ENCODE measurements at regions not wholly inside any gene's neighbourhood (a gene's known extent, or its start where the extent isn't known, plus 50 kb on each side); places are given as distances from the start of the nearest gene placed in this dataset.

DNA sequence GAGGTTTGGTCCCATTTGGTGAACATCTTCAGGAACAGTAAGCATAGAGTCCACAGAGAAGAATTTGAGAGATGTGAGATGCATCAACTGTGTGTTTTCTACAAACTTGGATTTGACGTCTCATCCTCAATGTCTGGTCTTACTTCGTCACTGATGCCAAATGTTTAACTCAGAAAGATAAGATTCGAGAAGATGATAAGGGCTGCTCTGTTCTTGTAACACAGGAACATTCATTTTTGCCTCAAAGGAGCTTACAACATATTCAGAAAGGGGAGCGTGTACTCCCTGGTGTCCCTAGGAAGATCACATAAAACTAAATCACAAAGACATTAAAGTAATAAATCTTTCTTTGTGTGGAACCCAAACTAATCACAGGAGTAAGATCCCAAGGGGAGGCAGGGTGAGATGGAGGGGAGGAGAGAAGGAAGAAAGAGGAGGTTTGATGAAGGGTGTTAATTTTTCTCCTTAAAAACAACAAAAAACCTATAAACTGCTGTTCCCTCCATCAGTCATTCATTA lies 247.7 kb upstream of the IRS2 start:
- no peak for DNase-seq (ENCODE audit: low spot score)
- TF ChIP-seq, protein P1, sequence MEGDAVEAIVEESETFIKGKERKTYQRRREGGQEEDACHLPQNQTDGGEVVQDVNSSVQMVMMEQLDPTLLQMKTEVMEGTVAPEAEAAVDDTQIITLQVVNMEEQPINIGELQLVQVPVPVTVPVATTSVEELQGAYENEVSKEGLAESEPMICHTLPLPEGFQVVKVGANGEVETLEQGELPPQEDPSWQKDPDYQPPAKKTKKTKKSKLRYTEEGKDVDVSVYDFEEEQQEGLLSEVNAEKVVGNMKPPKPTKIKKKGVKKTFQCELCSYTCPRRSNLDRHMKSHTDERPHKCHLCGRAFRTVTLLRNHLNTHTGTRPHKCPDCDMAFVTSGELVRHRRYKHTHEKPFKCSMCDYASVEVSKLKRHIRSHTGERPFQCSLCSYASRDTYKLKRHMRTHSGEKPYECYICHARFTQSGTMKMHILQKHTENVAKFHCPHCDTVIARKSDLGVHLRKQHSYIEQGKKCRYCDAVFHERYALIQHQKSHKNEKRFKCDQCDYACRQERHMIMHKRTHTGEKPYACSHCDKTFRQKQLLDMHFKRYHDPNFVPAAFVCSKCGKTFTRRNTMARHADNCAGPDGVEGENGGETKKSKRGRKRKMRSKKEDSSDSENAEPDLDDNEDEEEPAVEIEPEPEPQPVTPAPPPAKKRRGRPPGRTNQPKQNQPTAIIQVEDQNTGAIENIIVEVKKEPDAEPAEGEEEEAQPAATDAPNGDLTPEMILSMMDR (IDR thresholded peaks at IDR 0.05; ENCODE audit: extremely low read depth, missing control alignments): no peak

DNA sequence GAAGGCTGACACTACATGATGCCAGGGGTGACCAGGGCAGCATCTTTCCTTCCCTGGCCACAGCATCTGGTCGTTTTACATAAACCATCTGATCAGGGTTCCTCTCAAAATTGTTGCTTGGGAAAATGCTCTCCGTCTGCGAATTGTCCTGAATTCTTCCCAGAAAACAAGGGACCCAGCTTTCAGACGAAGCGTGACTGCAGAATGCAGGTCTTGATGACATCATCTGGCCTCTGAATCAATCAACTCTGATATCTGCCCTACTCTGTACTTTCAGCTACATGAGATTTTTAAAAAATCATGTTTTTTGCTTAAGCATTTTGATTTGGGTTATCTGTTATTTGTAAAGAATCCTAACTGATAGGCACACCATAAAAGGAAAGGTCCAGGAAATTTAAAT lies 246.6 kb upstream of the IRS2 start:
- no peak for DNase-seq (ENCODE audit: low spot score)
- TF ChIP-seq, protein P1 (IDR thresholded peaks at IDR 0.05; ENCODE audit: extremely low read depth, missing control alignments): no peak

DNA sequence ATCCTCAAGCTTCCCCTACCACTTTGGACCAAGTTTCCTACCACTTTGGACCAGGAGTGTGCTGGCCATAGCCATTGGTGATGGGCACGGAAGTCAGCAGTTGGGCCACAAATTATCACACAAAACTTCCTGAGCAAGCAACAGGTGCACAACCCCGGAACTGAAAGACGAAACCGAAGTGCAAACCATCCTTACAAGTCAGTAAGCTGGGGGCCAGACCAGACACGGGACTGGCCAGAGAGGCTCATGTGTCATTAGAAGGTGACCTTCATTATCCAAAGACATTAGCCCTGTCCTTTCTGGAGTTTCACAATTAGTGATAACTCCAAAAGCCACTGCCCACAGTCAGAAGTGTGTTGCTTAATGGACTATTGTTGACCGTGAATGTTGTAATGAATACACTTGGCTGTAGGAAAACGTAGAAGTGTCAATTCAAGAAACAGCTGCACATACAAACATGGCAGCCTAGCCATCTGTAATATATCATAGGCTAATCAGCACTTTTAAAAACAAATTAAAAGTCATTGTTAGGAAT lies 244.1 kb upstream of the IRS2 start:
- DNase-seq (ENCODE audit: low spot score): no peak
- TF ChIP-seq, protein P1 (IDR thresholded peaks at IDR 0.05; ENCODE audit: extremely low read depth, missing control alignments): no peak

DNA sequence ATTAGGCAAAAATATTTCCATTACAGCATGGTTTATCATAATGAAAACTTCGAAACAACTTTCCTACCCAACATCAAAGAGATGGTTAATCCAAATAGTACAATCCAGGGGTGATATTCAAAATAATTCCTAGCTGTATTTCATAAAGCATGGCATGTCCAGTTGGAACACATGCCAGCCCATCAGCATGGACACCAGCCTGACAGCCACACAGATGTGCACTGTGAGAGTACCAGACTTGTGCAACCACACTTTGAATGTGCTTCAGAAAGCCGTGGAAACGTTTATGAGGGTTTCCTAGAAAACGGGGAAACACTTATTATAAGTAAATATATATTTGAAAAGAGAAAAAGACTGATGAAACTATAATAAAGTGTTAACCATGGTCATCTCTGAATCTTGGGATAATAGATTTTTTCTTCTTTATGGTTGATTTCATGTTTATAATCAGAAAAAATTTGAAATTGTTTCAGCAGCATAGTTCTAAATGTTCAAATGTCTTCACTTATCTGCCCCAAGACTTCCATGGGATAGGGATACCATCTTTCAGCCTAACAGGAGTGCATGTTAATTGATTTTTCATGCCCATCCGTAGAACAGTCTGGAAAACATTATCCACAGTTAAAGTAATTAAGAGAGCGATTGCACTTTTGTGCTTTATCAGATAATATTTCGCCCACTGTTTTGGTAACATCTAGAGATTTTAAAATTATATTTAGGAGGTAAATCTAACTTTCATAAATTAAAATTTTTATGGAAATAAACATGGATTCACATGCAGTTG lies 242.6 kb upstream of the IRS2 start:
- TF ChIP-seq, protein P1 (IDR thresholded peaks at IDR 0.05; ENCODE audit: extremely low read depth, missing control alignments): no peak

DNA sequence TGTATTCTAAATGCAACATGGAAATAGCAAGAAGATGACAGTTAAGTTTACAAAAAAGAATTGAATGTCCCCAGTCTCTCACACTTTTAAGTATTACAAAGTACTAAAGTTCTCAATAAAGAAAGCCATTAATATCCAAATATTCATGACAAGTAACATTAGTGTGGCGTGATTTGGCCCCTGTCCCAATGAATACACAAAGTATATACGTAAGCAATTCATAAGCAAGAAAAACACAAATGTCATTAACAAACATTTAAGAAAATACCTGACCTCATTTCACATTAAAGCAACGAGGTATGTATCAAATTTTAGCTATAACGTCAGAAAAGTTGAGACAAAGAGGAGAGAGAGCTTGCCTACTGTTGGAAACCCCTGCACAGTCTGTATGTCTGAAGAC lies 241.9 kb upstream of the IRS2 start:
- no peak for DNase-seq (ENCODE audit: low spot score)
- TF ChIP-seq, protein P1 (IDR thresholded peaks at IDR 0.05; ENCODE audit: extremely low read depth, missing control alignments): no peak

More for the DNA sequence above, 242.6 kb upstream of the IRS2 start:
- no peak for DNase-seq (ENCODE audit: low spot score)

DNA sequence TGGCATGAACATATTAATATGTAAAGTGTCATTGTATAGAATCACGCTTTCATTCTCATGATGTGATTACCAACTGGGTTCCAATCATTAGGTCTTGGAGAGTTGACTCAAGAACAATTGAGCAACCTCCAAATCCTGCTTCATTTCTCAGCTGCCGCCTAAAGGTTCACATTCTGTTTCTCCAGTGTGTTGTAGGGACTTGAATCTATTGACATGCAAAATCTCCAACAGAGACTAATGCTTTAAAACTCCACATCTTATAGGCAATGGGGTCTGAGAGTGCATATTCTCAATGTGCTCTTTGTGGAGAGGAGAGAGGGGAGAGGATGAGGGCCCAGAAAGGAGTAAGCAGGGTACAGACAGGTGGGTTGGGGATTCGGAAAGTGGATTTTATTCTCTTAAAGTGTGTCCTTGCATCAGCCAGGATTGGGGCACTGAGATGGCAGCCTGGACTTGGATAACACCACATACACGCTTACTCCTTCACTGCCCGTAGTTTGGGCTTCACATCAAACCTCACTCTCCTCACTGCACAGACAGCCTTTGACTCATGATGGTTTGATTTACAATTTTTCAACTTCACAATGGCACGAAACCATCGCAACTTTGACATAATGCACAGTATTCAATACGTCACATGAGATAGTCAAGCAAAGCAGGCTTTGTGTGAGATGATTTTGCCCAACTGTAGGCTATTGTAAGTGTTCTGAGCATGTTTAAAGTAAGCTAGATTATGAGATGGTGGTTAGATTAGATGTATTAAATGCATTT lies 241.3 kb upstream of the IRS2 start:
- TF ChIP-seq, protein P1 (IDR thresholded peaks at IDR 0.05; ENCODE audit: extremely low read depth, missing control alignments): no peak
- DNase-seq (ENCODE audit: low spot score): no peak

DNA sequence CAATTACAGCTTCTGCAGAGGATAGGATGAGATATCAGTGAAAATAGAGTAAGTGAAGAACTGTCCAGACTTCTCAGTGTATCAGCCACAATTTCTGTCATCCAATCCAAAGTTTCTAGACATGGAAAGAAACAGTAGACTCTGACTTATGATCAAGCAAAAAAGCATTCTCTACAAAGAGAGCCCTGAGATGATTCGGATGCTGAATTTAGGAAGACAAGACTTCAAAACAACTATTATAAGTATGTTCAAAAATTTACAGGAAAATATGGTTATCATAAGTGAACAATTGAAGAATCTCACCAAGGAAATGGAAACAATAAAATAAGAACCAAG lies 238.2 kb upstream of the IRS2 start:
- TF ChIP-seq, protein P1 (IDR thresholded peaks at IDR 0.05; ENCODE audit: extremely low read depth, missing control alignments): no peak
- DNase-seq (ENCODE audit: low spot score): no peak
